HCT116 (cell line): ENCODE measurements at regions not wholly inside any gene's neighbourhood (a gene's known extent, or its start where the extent isn't known, plus 50 kb on each side); places are given as distances from the start of the nearest gene placed in this dataset.

Experiments used
- ATAC-seq: fragments of 200-7000 bp; cut with Tn5 transposase; 2 replicates; pipeline ENCODE4 v1.9.1; 2020; ENCODE audit warnings: mild to moderate bottlenecking, moderate library complexity
- BruUV-seq: library from RNA; stranded (reverse); fragments of 400-500 nt; replicated peaks from 2 replicates; lab custom pipeline; 2021; lab: Mats Ljungman, UMichigan
- CTCF ChIA-PET: fragments of 300-600 bp; sonication (Branson Sonifier 250); formaldehyde crosslinking; loops from one replicate; lab custom pipeline; 2021; ENCODE audit warnings: antibody characterized with exemption; lab: Charles Lee
- POLR2A ChIA-PET: fragments of 300-600, 350-600 bp; sonication (Branson Sonifier 250); formaldehyde crosslinking; loops from one replicate; lab custom pipeline; 2021; ENCODE audit warnings: antibody characterized with exemption; lab: Charles Lee
- RAD21 ChIA-PET, 2 experiments: fragments of 300-600 bp; sonication (Branson Sonifier 250); formaldehyde crosslinking; loops; one replicate each; lab custom pipeline; 2023; ENCODE audit warnings: low total read pairs in 2 of 2; ENCODE audit not compliant: uncharacterized antibody in 2 of 2, unreplicated experiment in 2 of 2, low non-redundant PET in 1 of 2; lab: Charles Lee
- DNase-seq: peaks from one replicate; pipeline ENCODE4 v3.0.0-alpha.2; 2010; ENCODE audit warnings: low read depth, low spot score
- H2AFZ ChIP-seq: fragments of 200-600 bp; shearing (Covaris generic), sonication (generic); 2 replicates; pipeline ENCODE4 v1.6.1; 2017; ENCODE audit warnings: low read depth, mixed run types, mixed read lengths, antibody characterized with exemption, low read length; ENCODE audit not compliant: poor library complexity, severe bottlenecking
- H3K27ac ChIP-seq: 2 replicates; pipeline ENCODE4 v1.5.1; 2012; ENCODE audit warnings: low read depth, low read length
- H3K27me3 ChIP-seq: fragments of 200-600 bp; sonication (generic); 2 replicates; pipeline ENCODE4 v1.6.1; 2016; ENCODE audit warnings: mixed run types, low read length, mixed read lengths; ENCODE audit not compliant: insufficient read depth
- H3K36me3 ChIP-seq, 2 experiments: fragments of 200-500 bp in 1 of 2; fragments of 200-600 bp in 1 of 2; sonication (Bioruptor generic) in 1 of 2; sonication (generic) in 1 of 2; 2 replicates each; pipeline versions ENCODE4 v1.5.1 to v1.6.1; 2014 to 2016; ENCODE audit warnings: low read length in 2 of 2, inconsistent platforms in 1 of 2, mixed read lengths in 1 of 2, mixed run types in 1 of 2; ENCODE audit not compliant: insufficient read depth in 2 of 2, control insufficient read depth in 1 of 2
- H3K4me1 ChIP-seq, 2 experiments: fragments of 200-600 bp in 1 of 2; sonication (generic) in 1 of 2; 2 replicates each; pipeline versions ENCODE4 v1.5.1 to v1.6.1; 2012 to 2017; ENCODE audit warnings: low read length in 2 of 2, inconsistent platforms in 1 of 2, mild to moderate bottlenecking in 1 of 2, mixed read lengths in 1 of 2, mixed run types in 1 of 2, moderate library complexity in 1 of 2; ENCODE audit not compliant: insufficient read depth in 2 of 2, control insufficient read depth in 1 of 2
- H3K4me2 ChIP-seq: fragments of 200-600 bp; sonication (generic); 2 replicates; pipeline ENCODE4 v1.6.1; 2017; ENCODE audit warnings: mixed run types, low read length, mixed read lengths
- H3K4me3 ChIP-seq, 2 experiments: fragments of 200-600 bp in 1 of 2; sonication (generic) in 1 of 2; replicated peaks in 1 of 2; 2 replicates each; pipeline ENCODE4 v1.5.1; 2011 to 2016; ENCODE audit warnings: low read length in 2 of 2, control low read depth in 1 of 2, low read depth in 1 of 2, mild to moderate bottlenecking in 1 of 2, mixed read lengths in 1 of 2, mixed run types in 1 of 2
- H3K79me2 ChIP-seq: fragments of 200-600 bp; sonication (generic); 2 replicates; pipeline ENCODE4 v1.6.1; 2017; ENCODE audit warnings: mild to moderate bottlenecking, mixed run types, low read length, moderate library complexity, mixed read lengths; ENCODE audit not compliant: insufficient read depth
- H3K9ac ChIP-seq: fragments of 200-600 bp; sonication (generic); 2 replicates; pipeline ENCODE4 v1.6.1; 2016; ENCODE audit warnings: low read length, mixed read lengths
- H3K9me2 ChIP-seq: fragments of 200-600 bp; sonication (generic), shearing (Covaris generic); 2 replicates; pipeline ENCODE4 v1.6.1; 2017; ENCODE audit warnings: mixed run types, mild to moderate bottlenecking, moderate library complexity; ENCODE audit not compliant: insufficient read depth
- H3K9me3 ChIP-seq, 2 experiments: fragments of 200-500 bp in 1 of 2; fragments of 200-600 bp in 1 of 2; sonication (Bioruptor generic) in 1 of 2; sonication (generic) in 1 of 2; 2 replicates each; pipeline ENCODE4 v1.6.1; 2014 to 2017; ENCODE audit warnings: low read length in 2 of 2, mixed read lengths in 2 of 2, inconsistent platforms in 1 of 2, low read depth in 1 of 2, mild to moderate bottlenecking in 1 of 2, mixed run types in 1 of 2, moderate library complexity in 1 of 2; ENCODE audit not compliant: control insufficient read depth in 1 of 2, insufficient read depth in 1 of 2
- H4K20me1 ChIP-seq: fragments of 200-600 bp; sonication (generic), shearing (Covaris generic); 2 replicates; pipeline ENCODE4 v1.6.1; 2017; ENCODE audit warnings: mixed run types, mild to moderate bottlenecking, moderate library complexity; ENCODE audit not compliant: insufficient read depth
- CBX3 ChIP-seq: IDR thresholded peaks from 2 replicates; pipeline ENCODE4 v1.6.1; 2012; ENCODE audit warnings: low read depth
- CEBPB ChIP-seq: IDR thresholded peaks from 2 replicates; pipeline ENCODE4 v1.6.1; 2012; ENCODE audit warnings: low read depth
- EGR1 ChIP-seq: IDR thresholded peaks from 2 replicates; pipeline ENCODE4 v1.6.1; 2012; ENCODE audit warnings: low read depth
- ELF1 ChIP-seq: IDR thresholded peaks from 2 replicates; pipeline ENCODE4 v1.6.1; 2012; ENCODE audit warnings: low read depth, borderline replicate concordance
- EZH2 ChIP-seq: fragments of 200-600 bp; sonication (generic); IDR thresholded peaks from 2 replicates; pipeline ENCODE4 v1.6.1; 2017; ENCODE audit warnings: antibody characterized with exemption, mixed run types
- EZH2phosphoT487 ChIP-seq: fragments of 200-600 bp; IDR thresholded peaks from 2 replicates; pipeline ENCODE4 v1.6.1; 2018; ENCODE audit warnings: antibody characterized with exemption, borderline replicate concordance
- FOSL1 ChIP-seq: IDR thresholded peaks from 2 replicates; pipeline ENCODE4 v1.6.1; 2012; ENCODE audit warnings: low read depth
- POLR2A ChIP-seq: IDR thresholded peaks from 2 replicates; pipeline ENCODE4 v1.7.0; 2011; ENCODE audit warnings: borderline replicate concordance; ENCODE audit not compliant: insufficient read depth, insufficient read length; ENCODE audit errors: extremely low read depth
- POLR2AphosphoS5 ChIP-seq: IDR thresholded peaks from 2 replicates; pipeline ENCODE4 v1.6.1; 2011; ENCODE audit warnings: mild to moderate bottlenecking, low read depth, low read length, moderate library complexity
- RAD21 ChIP-seq: IDR thresholded peaks from 2 replicates; pipeline ENCODE4 v1.6.1; 2012; ENCODE audit warnings: low read depth, mild to moderate bottlenecking
- SIN3A ChIP-seq: IDR thresholded peaks from 2 replicates; pipeline ENCODE4 v1.6.1; 2012; ENCODE audit warnings: low read depth
- SP1 ChIP-seq: IDR thresholded peaks from 2 replicates; pipeline ENCODE4 v1.6.1; 2012; ENCODE audit warnings: low read depth
- SRF ChIP-seq: IDR thresholded peaks from 2 replicates; pipeline ENCODE4 v1.6.1; 2012; ENCODE audit warnings: low read depth
- TCF7L2 ChIP-seq: IDR thresholded peaks from 2 replicates; pipeline ENCODE4 v1.7.0; 2011; ENCODE audit warnings: borderline replicate concordance, inconsistent platforms; ENCODE audit not compliant: insufficient read depth, insufficient read length; ENCODE audit errors: extremely low read depth
- YY1 ChIP-seq: IDR thresholded peaks from 2 replicates; pipeline ENCODE4 v1.6.1; 2011; ENCODE audit warnings: low read length, low read depth, moderate library complexity, mild to moderate bottlenecking; ENCODE audit not compliant: insufficient replicate concordance; ENCODE audit errors: extremely low read depth
- ZFX ChIP-seq: fragments of 450-650 bp; IDR thresholded peaks from 2 replicates; pipeline ENCODE4 v1.6.1; 2017
- ZNF274 ChIP-seq: fragments of 200-500 bp; sonication (Bioruptor generic); IDR thresholded peaks from 2 replicates; pipeline ENCODE4 v1.6.1; 2014; ENCODE audit warnings: mild to moderate bottlenecking, low read depth, low read length, inconsistent platforms
- intact Hi-C: fragments of 100-400 bp; cut with micrococcal nuclease; formaldehyde crosslinking; loops from 2 replicates; pipeline ENCODE4 v1.10.0; 2022
- TF ChIP-seq, protein P1 (sequence below): IDR thresholded peaks from 2 replicates; pipeline ENCODE4 v1.6.1; 2011; ENCODE audit warnings: mild to moderate bottlenecking, low read length, moderate library complexity; ENCODE audit not compliant: insufficient replicate concordance; ENCODE audit errors: extremely low read depth
- TF ChIP-seq, protein P2 (sequence below): IDR thresholded peaks from 2 replicates; pipeline ENCODE4 v1.6.1; 2012; ENCODE audit warnings: low read depth
- TF ChIP-seq, protein P3 (sequence below), 3 experiments: fragments of 200-600 bp in 1 of 3; sonication (generic) in 1 of 3; IDR thresholded peaks in 2 of 3; conservative IDR thresholded peaks in 1 of 3; 2 replicates each; pipeline ENCODE4 v1.5.1; 2012 to 2017; ENCODE audit warnings: low read depth in 2 of 3, low read length in 2 of 3, antibody characterized with exemption in 1 of 3, borderline replicate concordance in 1 of 3, control low read depth in 1 of 3, mild to moderate bottlenecking in 1 of 3, mixed read lengths in 1 of 3, mixed run types in 1 of 3, moderate library complexity in 1 of 3; ENCODE audit not compliant: insufficient read depth in 1 of 3

DNA sequence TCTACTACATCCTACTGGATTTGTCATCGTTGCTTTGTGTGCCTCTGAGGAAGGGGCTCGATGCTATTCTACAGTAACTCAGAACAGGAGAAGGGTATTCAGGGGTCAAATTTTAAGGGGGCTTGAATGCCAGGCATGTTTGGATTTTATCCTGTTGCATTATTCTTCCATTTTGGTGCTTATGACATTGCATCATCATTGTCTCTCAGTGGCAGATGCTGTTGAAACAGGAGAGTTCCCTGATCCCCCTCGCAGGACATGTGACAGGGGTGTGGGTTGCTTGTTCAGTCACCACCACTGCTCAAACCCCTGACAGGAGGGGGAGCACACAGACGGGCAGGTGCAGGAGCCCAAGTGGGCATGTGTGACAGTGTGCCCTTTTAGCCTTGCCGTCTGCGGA, 156.7 kb downstream of the SLC4A3 start:
- Histone ChIP-seq H3K9me3 (no peaks in the 10 kb centered on the region), H3K9me2 (no peaks in the 10 kb centered on the region), H3K4me1 (no peaks in the 10 kb centered on the region; a peak in 1 of 4 replicates), H3K79me2 (peaks cover 39% of the 10 kb centered on the region), H3K36me3 (peaks cover 0 to 3% of the 10 kb centered on the region in 2 experiments; a peak in 1 of 4 replicates), H3K27ac (no peak overlapping the region), H4K20me1 (no peaks in the 10 kb centered on the region)
- no TSS peak for BruUV-seq
- intact Hi-C loops: no loop called here
- CTCF ChIA-PET: no interaction called here
- ATAC-seq: 0 out of 2 replicates have a peak, but pooled peaks have one; percentile 32
- no peak for TF ChIP-seq RAD21
- no peak for TF ChIP-seq SRF
- TF ChIP-seq, protein P1, sequence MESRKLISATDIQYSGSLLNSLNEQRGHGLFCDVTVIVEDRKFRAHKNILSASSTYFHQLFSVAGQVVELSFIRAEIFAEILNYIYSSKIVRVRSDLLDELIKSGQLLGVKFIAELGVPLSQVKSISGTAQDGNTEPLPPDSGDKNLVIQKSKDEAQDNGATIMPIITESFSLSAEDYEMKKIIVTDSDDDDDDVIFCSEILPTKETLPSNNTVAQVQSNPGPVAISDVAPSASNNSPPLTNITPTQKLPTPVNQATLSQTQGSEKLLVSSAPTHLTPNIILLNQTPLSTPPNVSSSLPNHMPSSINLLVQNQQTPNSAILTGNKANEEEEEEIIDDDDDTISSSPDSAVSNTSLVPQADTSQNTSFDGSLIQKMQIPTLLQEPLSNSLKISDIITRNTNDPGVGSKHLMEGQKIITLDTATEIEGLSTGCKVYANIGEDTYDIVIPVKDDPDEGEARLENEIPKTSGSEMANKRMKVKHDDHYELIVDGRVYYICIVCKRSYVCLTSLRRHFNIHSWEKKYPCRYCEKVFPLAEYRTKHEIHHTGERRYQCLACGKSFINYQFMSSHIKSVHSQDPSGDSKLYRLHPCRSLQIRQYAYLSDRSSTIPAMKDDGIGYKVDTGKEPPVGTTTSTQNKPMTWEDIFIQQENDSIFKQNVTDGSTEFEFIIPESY: no peak
- TF ChIP-seq CBX3: no peak
- TF ChIP-seq CEBPB: no peak
- no peak for TF ChIP-seq ZFX
- no peak for TF ChIP-seq EZH2
- TF ChIP-seq POLR2A: no peak
- no peak for TF ChIP-seq ELF1
- TF ChIP-seq FOSL1: no peak
- no peak for TF ChIP-seq ZNF274
- TF ChIP-seq, protein P2, sequence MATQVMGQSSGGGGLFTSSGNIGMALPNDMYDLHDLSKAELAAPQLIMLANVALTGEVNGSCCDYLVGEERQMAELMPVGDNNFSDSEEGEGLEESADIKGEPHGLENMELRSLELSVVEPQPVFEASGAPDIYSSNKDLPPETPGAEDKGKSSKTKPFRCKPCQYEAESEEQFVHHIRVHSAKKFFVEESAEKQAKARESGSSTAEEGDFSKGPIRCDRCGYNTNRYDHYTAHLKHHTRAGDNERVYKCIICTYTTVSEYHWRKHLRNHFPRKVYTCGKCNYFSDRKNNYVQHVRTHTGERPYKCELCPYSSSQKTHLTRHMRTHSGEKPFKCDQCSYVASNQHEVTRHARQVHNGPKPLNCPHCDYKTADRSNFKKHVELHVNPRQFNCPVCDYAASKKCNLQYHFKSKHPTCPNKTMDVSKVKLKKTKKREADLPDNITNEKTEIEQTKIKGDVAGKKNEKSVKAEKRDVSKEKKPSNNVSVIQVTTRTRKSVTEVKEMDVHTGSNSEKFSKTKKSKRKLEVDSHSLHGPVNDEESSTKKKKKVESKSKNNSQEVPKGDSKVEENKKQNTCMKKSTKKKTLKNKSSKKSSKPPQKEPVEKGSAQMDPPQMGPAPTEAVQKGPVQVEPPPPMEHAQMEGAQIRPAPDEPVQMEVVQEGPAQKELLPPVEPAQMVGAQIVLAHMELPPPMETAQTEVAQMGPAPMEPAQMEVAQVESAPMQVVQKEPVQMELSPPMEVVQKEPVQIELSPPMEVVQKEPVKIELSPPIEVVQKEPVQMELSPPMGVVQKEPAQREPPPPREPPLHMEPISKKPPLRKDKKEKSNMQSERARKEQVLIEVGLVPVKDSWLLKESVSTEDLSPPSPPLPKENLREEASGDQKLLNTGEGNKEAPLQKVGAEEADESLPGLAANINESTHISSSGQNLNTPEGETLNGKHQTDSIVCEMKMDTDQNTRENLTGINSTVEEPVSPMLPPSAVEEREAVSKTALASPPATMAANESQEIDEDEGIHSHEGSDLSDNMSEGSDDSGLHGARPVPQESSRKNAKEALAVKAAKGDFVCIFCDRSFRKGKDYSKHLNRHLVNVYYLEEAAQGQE: no peak
- no peak for TF ChIP-seq TCF7L2
- TF ChIP-seq POLR2AphosphoS5: no peak
- TF ChIP-seq YY1: no peak
- TF ChIP-seq, protein P3, sequence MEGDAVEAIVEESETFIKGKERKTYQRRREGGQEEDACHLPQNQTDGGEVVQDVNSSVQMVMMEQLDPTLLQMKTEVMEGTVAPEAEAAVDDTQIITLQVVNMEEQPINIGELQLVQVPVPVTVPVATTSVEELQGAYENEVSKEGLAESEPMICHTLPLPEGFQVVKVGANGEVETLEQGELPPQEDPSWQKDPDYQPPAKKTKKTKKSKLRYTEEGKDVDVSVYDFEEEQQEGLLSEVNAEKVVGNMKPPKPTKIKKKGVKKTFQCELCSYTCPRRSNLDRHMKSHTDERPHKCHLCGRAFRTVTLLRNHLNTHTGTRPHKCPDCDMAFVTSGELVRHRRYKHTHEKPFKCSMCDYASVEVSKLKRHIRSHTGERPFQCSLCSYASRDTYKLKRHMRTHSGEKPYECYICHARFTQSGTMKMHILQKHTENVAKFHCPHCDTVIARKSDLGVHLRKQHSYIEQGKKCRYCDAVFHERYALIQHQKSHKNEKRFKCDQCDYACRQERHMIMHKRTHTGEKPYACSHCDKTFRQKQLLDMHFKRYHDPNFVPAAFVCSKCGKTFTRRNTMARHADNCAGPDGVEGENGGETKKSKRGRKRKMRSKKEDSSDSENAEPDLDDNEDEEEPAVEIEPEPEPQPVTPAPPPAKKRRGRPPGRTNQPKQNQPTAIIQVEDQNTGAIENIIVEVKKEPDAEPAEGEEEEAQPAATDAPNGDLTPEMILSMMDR (IDR thresholded peaks at IDR 0.05 in 2 of 3, conservative IDR thresholded peaks at IDR 0.05 in 1 of 3; ENCODE audit: borderline replicate concordance in 1 of 3, insufficient read depth in 1 of 3, low read depth in 2 of 3, low read length in 2 of 3): no peak
- no peak for TF ChIP-seq EGR1
- no peak for TF ChIP-seq EZH2phosphoT487
- TF ChIP-seq SP1: no peak
- TF ChIP-seq SIN3A: no peak
- TF ChIP-seq, all 23 proteins: peak for 0
- ChIA-PET POLR2A (no interaction called here), RAD21 (no interaction called here)
- no peak overlapping the region for H3K4me2 ChIP-seq
- H3K9ac ChIP-seq: no peak overlapping the region
- no peak for DNase-seq
- no peak overlapping the region for H3K4me3 ChIP-seq
- H3K27me3 ChIP-seq: no peaks in the 10 kb centered on the region
- no peak overlapping the region for H2AFZ ChIP-seq
